Mesendoderm (in vitro differentiated cells): ENCODE measurements at regions not wholly inside any gene's neighbourhood (a gene's known extent, or its start where the extent isn't known, plus 50 kb on each side); places are given as distances from the start of the nearest gene placed in this dataset.

Experiments used
- DNase-seq: peaks from one replicate; pipeline ENCODE4 v3.0.0; 2013
- H2AK5ac ChIP-seq: 2 replicates; pipeline ENCODE4 v1.6.1; 2013; ENCODE audit warnings: low read length, inconsistent platforms
- H2BK120ac ChIP-seq: 2 replicates; pipeline ENCODE4 v1.6.1; 2013; ENCODE audit warnings: low read depth, mild to moderate bottlenecking, low read length, moderate library complexity, mixed read lengths
- H2BK15ac ChIP-seq: replicated peaks from 2 replicates; pipeline ENCODE4 v1.6.1; 2013; ENCODE audit warnings: low read depth, mild to moderate bottlenecking, moderate library complexity
- H2BK5ac ChIP-seq: 2 replicates; pipeline ENCODE4 v1.6.1; 2013; ENCODE audit warnings: low read length, inconsistent platforms
- H3K18ac ChIP-seq: 2 replicates; pipeline ENCODE4 v1.6.1; 2013; ENCODE audit warnings: mild to moderate bottlenecking, low read length, mixed read lengths
- H3K23ac ChIP-seq: one replicate; pipeline ENCODE4 v1.6.1; 2013; ENCODE audit warnings: low read length
- H3K27ac ChIP-seq: 2 replicates; pipeline ENCODE4 v1.5.1; 2013; ENCODE audit warnings: low read depth, mild to moderate bottlenecking, inconsistent platforms, low read length, moderate library complexity
- H3K27me3 ChIP-seq: 2 replicates; pipeline ENCODE4 v1.6.1; 2013; ENCODE audit warnings: low read length, control low read depth, mild to moderate bottlenecking, inconsistent platforms; ENCODE audit not compliant: insufficient read depth, poor library complexity
- H3K36me3 ChIP-seq: 2 replicates; pipeline ENCODE4 v1.6.1; 2013; ENCODE audit warnings: low read length, inconsistent platforms; ENCODE audit not compliant: control insufficient read depth, insufficient read depth
- H3K4ac ChIP-seq: one replicate; pipeline ENCODE4 v1.6.1; 2013; ENCODE audit warnings: low read depth, mild to moderate bottlenecking, low read length, moderate library complexity
- H3K4me1 ChIP-seq: 2 replicates; pipeline ENCODE4 v1.6.1; 2013; ENCODE audit warnings: low read depth, low read length, inconsistent platforms; ENCODE audit not compliant: control insufficient read depth
- H3K4me2 ChIP-seq: 2 replicates; pipeline ENCODE4 v1.6.1; 2013; ENCODE audit warnings: low read length
- H3K4me3 ChIP-seq: 2 replicates; pipeline ENCODE4 v1.5.1; 2013; ENCODE audit warnings: mild to moderate bottlenecking, low read length
- H3K56ac ChIP-seq: one replicate; pipeline ENCODE4 v1.6.1; 2013; ENCODE audit warnings: low read length
- H3K79me1 ChIP-seq: 2 replicates; pipeline ENCODE4 v1.6.1; 2013; ENCODE audit warnings: low read length, inconsistent platforms
- H3K79me2 ChIP-seq: 2 replicates; pipeline ENCODE4 v1.6.1; 2013; ENCODE audit warnings: mild to moderate bottlenecking, low read length; ENCODE audit not compliant: control insufficient read depth, insufficient read depth
- H3K9ac ChIP-seq: 2 replicates; pipeline ENCODE4 v1.6.1; 2013; ENCODE audit warnings: low read length, inconsistent platforms
- H4K5ac ChIP-seq: one replicate; pipeline ENCODE4 v1.6.1; 2013; ENCODE audit warnings: low read length
- H4K8ac ChIP-seq: one replicate; pipeline ENCODE4 v1.6.1; 2013; ENCODE audit warnings: low read depth, mild to moderate bottlenecking, control low read depth, low read length, moderate library complexity
- WGBS: extraction: QIAGEN DNeasy Blood & Tissue Kit; methylation state at CpG from one replicate; pipeline ENCODE4 v1.1.7; 2013; ENCODE audit warnings: low lambda C conversion rate, missing lambda C conversion rate; ENCODE audit not compliant: insufficient coverage; ENCODE audit errors: extremely low coverage; 5-methylcytosine and 5-hydroxymethylcytosine counted together

DNA sequence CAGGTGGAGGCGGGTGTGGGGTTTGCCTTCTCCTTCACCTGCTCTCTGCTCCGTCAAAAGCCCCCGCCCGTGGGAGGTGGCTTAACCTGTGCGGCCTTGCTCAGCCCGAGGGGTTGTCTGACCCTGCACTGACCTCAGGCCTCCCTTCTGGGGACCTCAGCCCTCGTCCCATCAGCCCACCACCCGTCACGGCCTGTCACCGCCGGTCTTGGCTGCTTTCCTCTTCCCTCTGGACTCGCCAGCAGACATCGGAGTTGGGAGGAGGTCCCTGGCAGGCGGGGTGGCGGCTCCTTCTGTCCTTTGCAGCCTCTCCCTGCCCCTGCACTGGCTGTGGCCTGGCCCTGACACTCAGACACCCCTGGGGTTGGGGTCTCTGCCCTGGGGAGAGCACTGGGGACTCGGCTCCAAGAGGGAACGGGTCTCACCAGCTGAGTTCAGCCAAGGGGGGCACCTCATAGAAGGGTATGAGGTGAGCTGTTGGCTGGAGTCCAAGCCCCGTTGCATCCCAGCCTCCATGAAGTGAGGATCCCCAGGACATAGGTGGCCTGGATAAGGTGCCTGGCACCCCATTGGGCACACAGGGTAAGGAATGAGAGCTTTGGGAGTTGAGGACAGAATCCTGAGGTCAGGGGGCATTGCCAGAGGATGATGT is 999.6 kb downstream of the BRD1 start:
- no CpG with 5 or more reads among the region's 18 CpGs for WGBS
- no peak overlapping the region for H4K8ac ChIP-seq
- no peaks in the 10 kb centered on the region for H3K4me1 ChIP-seq
- no peak overlapping the region for H2AK5ac ChIP-seq
- H3K9ac ChIP-seq, result no peak overlapping the region
- H3K36me3 ChIP-seq, result no peaks in the 10 kb centered on the region
- no peak overlapping the region for H3K4ac ChIP-seq
- H3K4me3 ChIP-seq, result no peak overlapping the region
- no peak overlapping the region for H3K56ac ChIP-seq
- no peak overlapping the region for H3K4me2 ChIP-seq
- no peaks in the 10 kb centered on the region for H3K79me2 ChIP-seq
- no peak overlapping the region for H2BK15ac ChIP-seq
- H3K27ac ChIP-seq, result no peak overlapping the region
- H3K27me3 ChIP-seq, result no peaks in the 10 kb centered on the region
- H3K18ac ChIP-seq, result no peak overlapping the region
- H3K23ac ChIP-seq, result no peak overlapping the region
- DNase-seq, result no peak
- H4K5ac ChIP-seq, result no peak overlapping the region
- no peaks in the 10 kb centered on the region for H3K79me1 ChIP-seq
- no peak overlapping the region for H2BK5ac ChIP-seq
- H2BK120ac ChIP-seq, result no peak overlapping the region

GRCh38 chr22:48827268-48827846 is 1000.3 kb downstream of the BRD1 start:
- H3K27ac ChIP-seq, result no peak overlapping the region

DNA sequence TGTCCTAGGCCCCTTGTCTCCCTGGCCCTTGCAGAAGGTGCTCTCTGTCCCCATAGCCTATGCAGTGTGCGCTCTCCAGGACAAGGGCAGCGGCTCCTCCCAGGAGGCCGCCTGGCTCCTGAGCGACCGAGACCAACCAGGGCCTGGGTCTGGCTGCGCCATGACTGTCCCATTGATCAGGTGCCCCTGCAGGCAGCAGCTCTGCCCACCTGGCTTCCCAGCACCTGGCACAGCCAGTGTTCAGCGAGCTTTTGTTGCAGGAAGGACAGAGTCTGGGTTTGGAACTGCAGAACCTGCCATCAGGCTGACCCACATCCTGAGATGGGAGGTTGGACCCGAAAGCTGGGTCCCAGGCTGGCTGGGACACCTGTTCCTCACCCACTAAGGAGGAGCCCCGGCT is 1001.1 kb downstream of the BRD1 start:
- no peak overlapping the region for H3K23ac ChIP-seq
- no CpG with 5 or more reads among the region's 9 CpGs for WGBS
- H3K18ac ChIP-seq, result no peak overlapping the region
- H3K56ac ChIP-seq, result no peak overlapping the region
- no peak overlapping the region for H2BK120ac ChIP-seq
- H3K27ac ChIP-seq, result no peak overlapping the region
- no peak overlapping the region for H3K9ac ChIP-seq
- no peaks in the 10 kb centered on the region for H3K4me1 ChIP-seq
- no peak overlapping the region for H3K4me2 ChIP-seq
- no peaks in the 10 kb centered on the region for H3K79me2 ChIP-seq
- H4K8ac ChIP-seq, result no peak overlapping the region
- no peak overlapping the region for H3K4ac ChIP-seq
- no peak for DNase-seq
- H3K27me3 ChIP-seq, result no peaks in the 10 kb centered on the region
- H4K5ac ChIP-seq, result no peak overlapping the region
- H2AK5ac ChIP-seq, result no peak overlapping the region
- H2BK15ac ChIP-seq, result no peak overlapping the region
- H3K4me3 ChIP-seq, result no peak overlapping the region
- no peak overlapping the region for H2BK5ac ChIP-seq
- H3K36me3 ChIP-seq, result no peaks in the 10 kb centered on the region
- no peaks in the 10 kb centered on the region for H3K79me1 ChIP-seq

More at GRCh38 chr22:48827268-48827846, 1000.3 kb downstream of the BRD1 start:
- H3K4me1 ChIP-seq, result no peaks in the 10 kb centered on the region
- no peak overlapping the region for H3K18ac ChIP-seq
- H2BK120ac ChIP-seq, result no peak overlapping the region
- WGBS, result no CpG with 5 or more reads among the region's 18 CpGs
- H3K56ac ChIP-seq, result no peak overlapping the region
- no peak for DNase-seq
- no peaks in the 10 kb centered on the region for H3K36me3 ChIP-seq
- no peak overlapping the region for H4K8ac ChIP-seq
- no peaks in the 10 kb centered on the region for H3K27me3 ChIP-seq
- no peak overlapping the region for H4K5ac ChIP-seq
- H2BK5ac ChIP-seq, result no peak overlapping the region
- H2AK5ac ChIP-seq, result no peak overlapping the region
- no peak overlapping the region for H3K9ac ChIP-seq
- H3K4me3 ChIP-seq, result no peak overlapping the region
- H3K23ac ChIP-seq, result no peak overlapping the region
- no peak overlapping the region for H2BK15ac ChIP-seq
- H3K79me1 ChIP-seq, result no peaks in the 10 kb centered on the region
- H3K4me2 ChIP-seq, result no peak overlapping the region
- H3K79me2 ChIP-seq, result no peaks in the 10 kb centered on the region
- H3K4ac ChIP-seq, result no peak overlapping the region

GRCh38 chr22:48825802-48826520 is 1001.7 kb downstream of the BRD1 start:
- Histone ChIP-seq H3K79me2 (no peaks in the 10 kb centered on the region), H3K23ac (no peak overlapping the region), H3K18ac (no peak overlapping the region), H3K4me1 (no peaks in the 10 kb centered on the region), H3K27me3 (no peaks in the 10 kb centered on the region), H3K4me2 (no peak overlapping the region), H3K79me1 (no peaks in the 10 kb centered on the region), H4K5ac (no peak overlapping the region), H2BK5ac (no peak overlapping the region), H2BK15ac (no peak overlapping the region), H4K8ac (no peak overlapping the region), H2AK5ac (no peak overlapping the region), H3K9ac (no peak overlapping the region), H2BK120ac (no peak overlapping the region), H3K27ac (no peak overlapping the region), H3K4me3 (no peak overlapping the region), H3K56ac (no peak overlapping the region), H3K4ac (no peak overlapping the region), H3K36me3 (no peaks in the 10 kb centered on the region)
- no CpG with 5 or more reads among the region's 25 CpGs for WGBS
- DNase-seq, result no peak

- Histone ChIP-seq H3K56ac (no peak overlapping the region), H2AK5ac (no peak overlapping the region), H3K27ac (no peak overlapping the region), H4K5ac (no peak overlapping the region), H3K4me3 (no peak overlapping the region), H4K8ac (no peak overlapping the region), H3K4me2 (no peak overlapping the region), H3K18ac (no peak overlapping the region), H2BK15ac (no peak overlapping the region), H3K79me1 (no peaks in the 10 kb centered on the region), H3K4me1 (no peaks in the 10 kb centered on the region), H3K36me3 (no peaks in the 10 kb centered on the region), H3K9ac (no peak overlapping the region), H3K4ac (no peak overlapping the region), H3K27me3 (no peaks in the 10 kb centered on the region), H3K79me2 (no peaks in the 10 kb centered on the region), H3K23ac (no peak overlapping the region), H2BK120ac (no peak overlapping the region), H2BK5ac (no peak overlapping the region)
- DNase-seq, result no peak
- no CpG with 5 or more reads among the region's 23 CpGs for WGBS
Observed at GRCh38 chr22:48824712-48825651, 1002.7 kb downstream of the BRD1 start.
